PFSK-1 (cell line): ENCODE measurements at regions not wholly inside any gene's neighbourhood (a gene's known extent, or its start where the extent isn't known, plus 50 kb on each side); places are given as distances from the start of the nearest gene placed in this dataset.

Source experiments
- FOXP2 ChIP-seq: optimal IDR thresholded peaks from 2 replicates; pipeline ENCODE3; 2011; ENCODE audit warnings: borderline replicate concordance, control low read depth, inconsistent platforms; ENCODE audit not compliant: insufficient read depth; ENCODE audit errors: extremely low read length, extremely low read depth
- POLR2AphosphoS5 ChIP-seq: IDR thresholded peaks from 2 replicates; pipeline ENCODE4 v1.6.1; 2012; ENCODE audit warnings: low read depth, mild to moderate bottlenecking, control low read depth, low read length, moderate library complexity
- REST ChIP-seq, 2 experiments: IDR thresholded peaks; 2 replicates each; pipeline versions ENCODE4 v1.6.1 to v1.8.0; 2011 to 2012; ENCODE audit warnings: low read depth in 2 of 2, low read length in 2 of 2, control low read depth in 1 of 2, inconsistent platforms in 1 of 2, mild to moderate bottlenecking in 1 of 2, moderate library complexity in 1 of 2; ENCODE audit not compliant: insufficient read depth in 1 of 2
- SIN3A ChIP-seq: IDR thresholded peaks from 2 replicates; pipeline ENCODE4 v1.6.1; 2012; ENCODE audit warnings: mild to moderate bottlenecking, low read length, moderate library complexity, borderline replicate concordance; ENCODE audit not compliant: insufficient read depth
- TAF1 ChIP-seq: IDR thresholded peaks from 2 replicates; pipeline ENCODE4 v1.6.1; 2012; ENCODE audit warnings: low read length, control low read depth, borderline replicate concordance; ENCODE audit not compliant: insufficient read depth

- TF ChIP-seq FOXP2 (no peak), POLR2AphosphoS5 (no peak), SIN3A (no peak), REST (IDR thresholded peaks at IDR 0.05; ENCODE audit: insufficient read depth in 1 of 2, low read depth in 2 of 2, low read length in 2 of 2) (no peak), TAF1 (no peak)
Observed at GRCh38 chr2:193580176-193580950, 1385.6 kb upstream of the TMEFF2 start.

GRCh38 chr2:193566886-193567285 is 1372.2 kb upstream of the TMEFF2 start:
- TF ChIP-seq SIN3A (no peak), FOXP2 (no peak), TAF1 (no peak), POLR2AphosphoS5 (no peak), REST (IDR thresholded peaks at IDR 0.05; ENCODE audit: insufficient read depth in 1 of 2, low read depth in 2 of 2, low read length in 2 of 2) (no peak)

- TF ChIP-seq POLR2AphosphoS5 (no peak), TAF1 (no peak)
Observed at GRCh38 chr2:193566276-193566675, 1371.5 kb upstream of the TMEFF2 start.

- no peak for TF ChIP-seq SIN3A
- TF ChIP-seq TAF1: no peak
- no peak for TF ChIP-seq REST (IDR thresholded peaks at IDR 0.05; ENCODE audit: insufficient read depth in 1 of 2, low read depth in 2 of 2, low read length in 2 of 2)
- TF ChIP-seq FOXP2: no peak
- no peak for TF ChIP-seq POLR2AphosphoS5
Observed at GRCh38 chr2:193562031-193562430, 1367.3 kb upstream of the TMEFF2 start.

- TF ChIP-seq TAF1: no peak
- TF ChIP-seq REST (IDR thresholded peaks at IDR 0.05; ENCODE audit: insufficient read depth in 1 of 2, low read depth in 2 of 2, low read length in 2 of 2): no peak
- no peak for TF ChIP-seq FOXP2
- no peak for TF ChIP-seq SIN3A
- no peak for TF ChIP-seq POLR2AphosphoS5
Observed at GRCh38 chr2:193561054-193561453, 1366.3 kb upstream of the TMEFF2 start.
